Stimulated activated CD4-positive, alpha-beta T cell treated with anti-CD3 and anti-CD28 coated beads, Interleukin-1b, Interleukin-23, amount 100 ng/mL, for 1 hour (primary cell): ENCODE measurements at regions not wholly inside any gene's neighbourhood (a gene's known extent, or its start where the extent isn't known, plus 50 kb on each side); places are given as distances from the start of the nearest gene placed in this dataset.
"Not testable (repeated sequence)": the region's sequence is repeated elsewhere in the genome, so short reads cannot be mapped to it uniquely, and the experiment has no call there.

Source experiments
- DNase-seq, 2 donors: peaks; one replicate each; pipeline ENCODE4 v3.0.0-alpha.2; 2020; ENCODE audit warnings: low read depth in 2 of 2

- no peak for DNase-seq
Observed at GRCh38 chr10:123270221-123270620, 116.0 kb downstream of the BUB3 start.

- no peak for DNase-seq
Observed at GRCh38 chr10:123270806-123271205, 116.6 kb downstream of the BUB3 start.

- no peak for DNase-seq
Observed at GRCh38 chr10:123272171-123272570, 118.0 kb downstream of the BUB3 start.

GRCh38 chr10:123274306-123275135, 120.3 kb downstream of the BUB3 start:
- DNase-seq, result no peak

- DNase-seq, result no peak
Observed at GRCh38 chr10:123275136-123275564, 120.9 kb downstream of the BUB3 start.

- DNase-seq, result no peak
Observed at GRCh38 chr10:123278445-123278844, 124.2 kb downstream of the BUB3 start.

- DNase-seq, result not testable (repeated sequence)
Observed at GRCh38 chr10:123283371-123283770, 129.2 kb downstream of the BUB3 start.

- DNase-seq, result no peak
Observed at GRCh38 chr10:123284022-123284421, 129.8 kb downstream of the BUB3 start.

- no peak for DNase-seq
Observed at GRCh38 chr10:123287594-123288247, 133.5 kb downstream of the BUB3 start.

GRCh38 chr10:123289432-123289831, 135.2 kb downstream of the BUB3 start:
- no peak for DNase-seq

GRCh38 chr10:123294109-123294508, 139.9 kb downstream of the BUB3 start:
- no peak for DNase-seq

GRCh38 chr10:123294886-123295285, 140.7 kb downstream of the BUB3 start:
- DNase-seq, result no peak

- no peak for DNase-seq
Observed at GRCh38 chr10:123295644-123296043, 141.4 kb downstream of the BUB3 start.

GRCh38 chr10:123297175-123297574, 143.0 kb downstream of the BUB3 start:
- DNase-seq, result no peak

- no peak for DNase-seq
Observed at GRCh38 chr10:123298583-123298982, 144.4 kb downstream of the BUB3 start.

GRCh38 chr10:123299598-123299997, 145.4 kb downstream of the BUB3 start:
- no peak for DNase-seq

- DNase-seq, result no peak
Observed at GRCh38 chr10:123301077-123301857, 147.1 kb downstream of the BUB3 start.

- no peak for DNase-seq
Observed at GRCh38 chr10:123303581-123304337, 149.6 kb downstream of the BUB3 start.

GRCh38 chr10:123305671-123306070, 151.5 kb downstream of the BUB3 start:
- DNase-seq, result no peak

GRCh38 chr10:123306290-123306689, 152.1 kb downstream of the BUB3 start:
- DNase-seq, result no peak

- no peak for DNase-seq
Observed at GRCh38 chr10:123309731-123310130, 155.5 kb downstream of the BUB3 start.

GRCh38 chr10:123316776-123317175, 162.6 kb downstream of the BUB3 start:
- DNase-seq, result no peak
